OCI-LY1 (cell line): ENCODE measurements at regions not wholly inside any gene's neighbourhood (a gene's known extent, or its start where the extent isn't known, plus 50 kb on each side); places are given as distances from the start of the nearest gene placed in this dataset.
A peak's percentile ranks its signal among the peaks of the same experiment; 100 is the strongest.

Experiments used
- H2AFZ ChIP-seq: fragments of 200-600 bp; sonication (generic), shearing (Covaris generic); 2 replicates; pipeline ENCODE4 v1.6.0; 2014; ENCODE audit warnings: antibody characterized with exemption, mild to moderate bottlenecking, low read length
- H3F3A ChIP-seq: fragments of 200-600 bp; sonication (generic), shearing (Covaris generic); 2 replicates; pipeline ENCODE4 v1.6.0; 2014; ENCODE audit warnings: mild to moderate bottlenecking, antibody characterized with exemption, low read length, moderate library complexity; ENCODE audit not compliant: insufficient read depth
- H3K27ac ChIP-seq: fragments of 200-600 bp; sonication (generic); 2 replicates; pipeline ENCODE4 v1.5.1; 2014; ENCODE audit warnings: low read length, mixed run types, mild to moderate bottlenecking, low read depth; ENCODE audit not compliant: poor library complexity, severe bottlenecking
- H3K27me3 ChIP-seq: fragments of 200-600 bp; sonication (generic); 2 replicates; pipeline ENCODE4 v1.6.0; 2014; ENCODE audit warnings: antibody characterized with exemption, mild to moderate bottlenecking, low read length, moderate library complexity; ENCODE audit not compliant: insufficient read depth
- H3K36me3 ChIP-seq: fragments of 200-600 bp; sonication (generic); 2 replicates; pipeline ENCODE4 v1.6.1; 2014; ENCODE audit warnings: mild to moderate bottlenecking, antibody characterized with exemption, low read length, moderate library complexity, mixed read lengths; ENCODE audit not compliant: insufficient read depth
- H3K4me1 ChIP-seq: fragments of 200-600 bp; sonication (generic); 2 replicates; pipeline ENCODE4 v1.5.1; 2014; ENCODE audit warnings: mild to moderate bottlenecking, low read length, moderate library complexity; ENCODE audit not compliant: insufficient read depth, severe bottlenecking
- H3K4me2 ChIP-seq: fragments of 200-600 bp; sonication (generic), shearing (Covaris generic); 2 replicates; pipeline ENCODE4 v1.6.1; 2014; ENCODE audit warnings: low read length
- H3K4me3 ChIP-seq: fragments of 200-600 bp; sonication (generic); 2 replicates; pipeline ENCODE4 v1.5.1; 2014; ENCODE audit warnings: low read length, low read depth, mild to moderate bottlenecking, mixed read lengths; ENCODE audit not compliant: poor library complexity, severe bottlenecking
- H3K79me2 ChIP-seq: fragments of 200-600 bp; shearing (Covaris generic); 2 replicates; pipeline ENCODE4 v1.6.1; 2016; ENCODE audit warnings: mixed run types, low read length, mixed read lengths; ENCODE audit not compliant: insufficient read depth
- H3K9ac ChIP-seq: fragments of 200-600 bp; sonication (generic), shearing (Covaris generic); 2 replicates; pipeline ENCODE4 v1.6.1; 2014; ENCODE audit warnings: mild to moderate bottlenecking, low read length, mixed read lengths
- H3K9me2 ChIP-seq: fragments of 200-600 bp; sonication (generic), shearing (Covaris generic); 2 replicates; pipeline ENCODE4 v1.6.1; 2014; ENCODE audit warnings: low read depth, mild to moderate bottlenecking, low read length, mixed read lengths
- H3K9me3 ChIP-seq: fragments of 200-600 bp; shearing (Covaris generic); 2 replicates; pipeline ENCODE4 v1.6.1; 2014; ENCODE audit warnings: low read length, mixed read lengths
- H4K20me1 ChIP-seq: fragments of 200-600 bp; sonication (generic), shearing (Covaris generic); 2 replicates; pipeline ENCODE4 v1.6.0; 2016; ENCODE audit warnings: mild to moderate bottlenecking, low read length; ENCODE audit not compliant: insufficient read depth
- EZH2 ChIP-seq: fragments of 200-600 bp; sonication (generic), shearing (Covaris generic); IDR thresholded peaks from 2 replicates; pipeline ENCODE4 v1.8.0; 2017; ENCODE audit warnings: borderline replicate concordance, mixed run types, mild to moderate bottlenecking, antibody characterized with exemption, low read length, moderate library complexity, mixed read lengths
- TF ChIP-seq, protein P1 (sequence below): fragments of 200-600 bp; sonication (generic), shearing (Covaris generic); IDR thresholded peaks from 2 replicates; pipeline ENCODE4 v1.5.1; 2017; ENCODE audit warnings: mild to moderate bottlenecking, antibody characterized with exemption, low read length, moderate library complexity, mixed read lengths

DNA sequence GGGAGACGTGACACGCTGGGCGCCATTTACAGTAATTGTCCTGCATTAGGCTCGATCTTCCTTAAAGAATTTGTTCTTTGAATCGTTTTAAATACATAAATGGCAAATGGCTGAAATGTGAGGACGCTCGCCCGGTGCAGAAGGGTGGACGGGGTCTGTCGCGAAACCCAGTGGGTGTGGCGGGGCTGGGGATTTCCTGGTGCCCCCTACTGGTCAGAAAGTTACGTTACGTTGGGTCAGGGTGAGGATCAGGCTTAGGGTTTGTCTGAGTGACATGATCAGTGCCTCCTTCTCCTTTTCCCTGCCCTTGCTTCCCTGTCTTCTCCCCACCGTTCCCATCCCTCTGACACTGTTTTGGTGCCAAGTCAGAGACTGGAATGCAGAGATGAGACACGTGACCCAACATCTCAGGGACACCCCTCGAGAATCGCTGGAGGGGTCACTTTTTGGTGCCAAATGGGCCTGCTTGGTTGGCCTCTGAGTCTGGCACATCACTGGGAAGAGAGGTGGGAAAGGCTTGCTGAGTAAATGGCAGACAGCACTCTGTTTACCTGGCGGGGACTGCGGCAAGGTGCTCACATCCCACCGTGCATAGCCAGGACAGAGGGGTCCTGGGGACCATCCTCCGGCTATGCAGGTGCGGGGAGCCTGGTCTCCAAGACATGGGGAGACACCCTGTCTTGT is 1107.6 kb downstream of the BRD1 start:
- no peaks in the 10 kb centered on the region for H3K79me2 ChIP-seq

DNA sequence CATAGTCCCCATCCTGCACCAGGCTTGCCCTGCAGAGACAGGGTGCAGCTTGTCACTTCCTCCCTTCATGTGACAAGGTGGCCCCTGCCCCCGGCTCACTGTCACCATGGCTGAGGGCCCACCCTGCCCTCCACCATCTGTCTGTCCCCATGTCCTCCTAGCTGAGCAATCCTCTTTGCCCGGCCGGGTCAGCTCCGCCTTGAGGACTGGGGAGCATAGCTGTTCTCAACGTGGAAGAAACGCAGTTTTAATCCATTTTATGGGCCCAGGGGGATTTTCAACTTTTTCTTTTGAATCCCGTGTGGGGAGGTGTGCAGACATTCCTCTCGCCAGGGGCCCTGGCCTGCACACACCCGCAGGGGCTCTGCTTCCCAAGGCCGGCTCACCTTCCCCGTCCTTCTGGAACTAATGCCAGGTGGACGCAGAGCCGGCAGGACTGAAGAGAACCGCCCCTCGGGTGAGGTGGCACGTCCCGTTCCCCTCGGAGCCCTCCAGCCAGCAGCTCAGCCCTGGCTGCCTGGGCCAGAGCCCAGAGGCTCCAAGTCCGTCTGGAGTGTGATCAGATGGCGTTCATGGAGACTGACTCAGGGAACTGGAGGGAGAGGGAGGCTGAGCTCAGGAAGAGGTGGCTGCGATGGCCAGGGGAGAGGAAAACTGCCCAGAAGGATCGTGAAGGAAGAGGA is 1108.7 kb downstream of the BRD1 start:
- H3K9me3 ChIP-seq: no peaks in the 10 kb centered on the region
- H3K9ac ChIP-seq: no peak overlapping the region
- H3K27me3 ChIP-seq: no peaks in the 10 kb centered on the region; the same call in 1 of the 2 replicates
- no peak overlapping the region for H3K4me2 ChIP-seq
- H3K9me2 ChIP-seq: no peaks in the 10 kb centered on the region
- H3F3A ChIP-seq: no peaks in the 10 kb centered on the region
- no peak overlapping the region for H2AFZ ChIP-seq
- H3K79me2 ChIP-seq: no peaks in the 10 kb centered on the region
- H3K36me3 ChIP-seq: no peaks in the 10 kb centered on the region
- no peak overlapping the region for H3K4me3 ChIP-seq
- no peak overlapping the region for H3K27ac ChIP-seq
- H3K4me1 ChIP-seq: no peaks in the 10 kb centered on the region
- TF ChIP-seq, protein P1, sequence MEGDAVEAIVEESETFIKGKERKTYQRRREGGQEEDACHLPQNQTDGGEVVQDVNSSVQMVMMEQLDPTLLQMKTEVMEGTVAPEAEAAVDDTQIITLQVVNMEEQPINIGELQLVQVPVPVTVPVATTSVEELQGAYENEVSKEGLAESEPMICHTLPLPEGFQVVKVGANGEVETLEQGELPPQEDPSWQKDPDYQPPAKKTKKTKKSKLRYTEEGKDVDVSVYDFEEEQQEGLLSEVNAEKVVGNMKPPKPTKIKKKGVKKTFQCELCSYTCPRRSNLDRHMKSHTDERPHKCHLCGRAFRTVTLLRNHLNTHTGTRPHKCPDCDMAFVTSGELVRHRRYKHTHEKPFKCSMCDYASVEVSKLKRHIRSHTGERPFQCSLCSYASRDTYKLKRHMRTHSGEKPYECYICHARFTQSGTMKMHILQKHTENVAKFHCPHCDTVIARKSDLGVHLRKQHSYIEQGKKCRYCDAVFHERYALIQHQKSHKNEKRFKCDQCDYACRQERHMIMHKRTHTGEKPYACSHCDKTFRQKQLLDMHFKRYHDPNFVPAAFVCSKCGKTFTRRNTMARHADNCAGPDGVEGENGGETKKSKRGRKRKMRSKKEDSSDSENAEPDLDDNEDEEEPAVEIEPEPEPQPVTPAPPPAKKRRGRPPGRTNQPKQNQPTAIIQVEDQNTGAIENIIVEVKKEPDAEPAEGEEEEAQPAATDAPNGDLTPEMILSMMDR: no peak
- TF ChIP-seq EZH2: no peak
- H4K20me1 ChIP-seq: no peaks in the 10 kb centered on the region

More for the DNA sequence above, 1107.6 kb downstream of the BRD1 start:
- no peaks in the 10 kb centered on the region; the same call in 1 of the 2 replicates for H3K27me3 ChIP-seq
- no peak overlapping the region for H3K4me3 ChIP-seq
- H3K9me2 ChIP-seq: no peaks in the 10 kb centered on the region
- H4K20me1 ChIP-seq: no peaks in the 10 kb centered on the region
- H2AFZ ChIP-seq: no peak overlapping the region
- no peak overlapping the region for H3K4me2 ChIP-seq
- no peak overlapping the region for H3K27ac ChIP-seq
- H3K9ac ChIP-seq: no peak overlapping the region
- no peaks in the 10 kb centered on the region for H3F3A ChIP-seq
- H3K9me3 ChIP-seq: no peaks in the 10 kb centered on the region
- no peaks in the 10 kb centered on the region for H3K36me3 ChIP-seq
- H3K4me1 ChIP-seq: no peaks in the 10 kb centered on the region
- TF ChIP-seq, protein P1: peak; percentile 48; the same call in 1 of the 2 replicates
- no peak for TF ChIP-seq EZH2

DNA sequence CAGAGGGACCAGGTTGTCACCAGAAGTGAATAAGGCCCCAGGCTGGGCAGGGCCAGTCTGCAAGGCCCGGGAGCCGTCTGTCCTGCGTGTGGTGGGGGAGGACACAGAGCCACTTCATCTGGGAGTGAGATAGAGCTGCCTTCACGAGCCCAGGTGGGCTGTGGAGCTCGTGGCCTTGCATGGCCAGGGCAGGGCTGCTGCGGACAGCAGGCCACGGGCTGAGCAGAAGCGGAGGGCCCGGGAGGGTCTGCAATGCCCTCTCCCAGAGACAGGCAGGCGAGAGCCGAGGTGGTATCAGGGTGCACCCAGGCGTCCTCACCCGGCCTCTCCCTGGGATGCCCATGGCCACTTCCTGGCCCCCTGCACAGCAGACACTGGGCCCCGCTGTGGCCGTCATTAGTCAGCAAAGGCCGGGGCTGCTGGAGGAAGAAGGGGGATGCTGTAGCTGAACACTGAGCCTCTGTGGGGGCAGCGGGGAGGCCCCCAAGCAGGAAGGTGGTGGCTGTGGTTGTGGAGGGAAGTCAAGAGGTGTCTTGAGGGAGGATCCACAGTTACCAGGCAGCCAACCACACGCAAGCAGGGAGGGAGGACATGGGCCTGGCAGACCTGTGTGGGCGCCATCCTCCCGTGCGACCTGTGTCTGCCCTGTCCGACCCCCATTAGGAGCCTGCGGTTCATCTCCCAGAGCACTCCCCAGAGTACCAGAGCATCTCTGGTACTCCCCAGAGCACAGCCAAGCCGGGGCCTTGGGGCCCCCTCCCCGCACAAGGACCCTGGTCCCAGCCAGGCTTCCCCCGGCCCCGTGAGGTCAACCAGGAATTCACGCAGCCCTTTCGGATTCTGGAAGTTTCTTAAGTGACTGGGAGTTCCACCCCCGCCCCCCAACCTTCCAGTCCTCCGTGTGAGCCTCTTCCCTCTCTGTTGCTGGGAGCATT is 1109.5 kb downstream of the BRD1 start:
- Histone ChIP-seq H2AFZ (no peak overlapping the region), H3K9ac (no peak overlapping the region), H4K20me1 (no peaks in the 10 kb centered on the region), H3F3A (no peaks in the 10 kb centered on the region), H3K4me3 (no peak overlapping the region), H3K36me3 (no peaks in the 10 kb centered on the region), H3K27me3 (no peaks in the 10 kb centered on the region; the same call in 1 of the 2 replicates), H3K9me3 (no peaks in the 10 kb centered on the region), H3K79me2 (no peaks in the 10 kb centered on the region), H3K9me2 (no peaks in the 10 kb centered on the region), H3K4me1 (no peaks in the 10 kb centered on the region), H3K4me2 (no peak overlapping the region), H3K27ac (no peak overlapping the region)
- TF ChIP-seq EZH2: no peak
- TF ChIP-seq, protein P1: no peak
